ENCODE measurements at regions not wholly inside any gene's neighbourhood (a gene's known extent, or its start where the extent isn't known, plus 50 kb on each side); places are given as distances from the start of the nearest gene placed in this dataset.

GRCh38 chr1:4060850-4061249, 160.8 kb upstream of the C1orf174 start:
- TF ChIP-seq CTCF (IDR thresholded peaks at IDR 0.05) (no peak), POLR2A (IDR thresholded peaks at IDR 0.05) (no peak)

Measured in tibial nerve (tissue), 3 donors.